ENCODE measurements at regions not wholly inside any gene's neighbourhood (a gene's known extent, or its start where the extent isn't known, plus 50 kb on each side); places are given as distances from the start of the nearest gene placed in this dataset.

GRCh38 chr10:3478153-3478552 is 305.6 kb upstream of the PITRM1 start:
- no peak for DNase-seq

- no peak for DNase-seq
Measured at GRCh38 chr10:3477683-3478082, 305.1 kb upstream of the PITRM1 start.

DNA sequence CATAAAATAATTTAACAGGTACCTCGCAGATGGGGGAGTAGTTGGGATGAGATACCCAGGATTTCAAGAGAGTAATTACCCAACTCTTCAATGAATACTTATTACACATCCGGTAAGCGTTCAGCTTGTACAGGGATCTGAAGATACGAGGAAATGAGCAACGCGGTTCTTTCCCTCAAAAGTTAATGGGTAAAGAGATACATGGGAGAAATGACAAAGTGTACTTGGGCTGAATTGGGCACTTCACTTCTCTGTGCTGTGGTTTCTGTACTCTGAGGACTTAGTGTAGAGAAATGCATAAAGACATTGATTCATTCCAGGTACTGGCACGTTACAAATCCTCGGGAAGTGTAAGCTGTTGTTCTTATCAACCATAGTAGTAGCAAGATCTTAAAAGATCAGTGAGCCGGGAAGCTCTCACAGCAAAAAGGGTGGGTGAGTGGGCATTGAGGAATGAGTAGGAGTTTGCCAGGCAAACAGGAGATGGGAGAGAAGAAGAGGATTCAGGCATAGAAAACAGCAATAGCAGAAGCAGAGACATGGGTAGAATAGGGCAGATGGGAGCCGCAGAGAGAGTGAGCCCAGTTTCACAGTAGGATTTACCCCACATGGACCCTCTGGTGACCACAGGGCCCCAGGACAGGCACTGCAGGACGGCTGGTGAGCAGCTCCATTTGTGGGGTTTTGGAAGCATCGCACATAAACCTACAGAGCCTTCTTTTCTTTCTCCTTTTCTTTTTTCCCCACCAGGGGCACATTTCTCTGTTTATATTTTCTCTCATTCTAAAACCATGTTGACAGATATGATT is 304.3 kb upstream of the PITRM1 start:
- DNase-seq, result no peak

DNA sequence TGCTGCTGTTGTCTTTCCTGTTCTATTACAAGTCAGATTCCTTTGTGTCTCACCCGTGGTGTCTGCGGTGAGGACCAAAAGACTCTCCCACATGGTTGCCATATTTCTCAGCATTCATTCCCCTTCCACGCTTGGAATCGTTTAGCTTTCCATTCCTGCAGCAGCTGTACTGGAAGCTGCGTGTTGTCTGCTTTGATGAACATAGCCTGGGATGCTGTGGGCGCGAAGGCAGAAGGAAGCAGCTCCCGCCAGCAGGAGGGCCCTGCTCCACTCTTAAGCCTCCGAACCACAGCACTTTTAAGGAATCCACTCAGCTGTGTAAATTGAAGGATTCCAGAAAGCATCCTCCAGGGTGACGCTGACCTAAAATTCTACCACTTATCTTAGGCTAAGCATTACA is 303.6 kb upstream of the PITRM1 start:
- no peak for DNase-seq

DNA sequence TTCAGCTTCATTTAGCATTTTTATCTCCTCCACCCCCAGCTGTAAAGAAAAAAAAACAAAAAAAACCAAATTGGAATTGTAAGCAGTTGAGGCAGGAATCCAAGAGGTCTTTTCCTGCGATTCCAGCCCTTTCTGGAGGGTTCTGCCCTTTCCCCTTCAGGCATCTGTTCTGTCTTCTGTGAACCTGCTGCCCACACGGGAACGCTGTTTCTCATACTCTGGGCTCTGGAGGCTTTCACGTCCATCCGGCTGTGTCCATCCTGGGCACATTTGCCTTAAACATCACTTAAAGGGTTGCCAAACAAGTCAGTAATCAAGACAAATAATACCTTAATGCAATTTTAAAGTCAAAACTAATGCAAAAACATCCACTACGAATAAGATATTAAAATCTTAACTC is 302.8 kb upstream of the PITRM1 start:
- no peak for DNase-seq

- no peak for DNase-seq
Measured at GRCh38 chr10:3474266-3474665, 301.7 kb upstream of the PITRM1 start.

- DNase-seq, result no peak
Measured at GRCh38 chr10:3473271-3473670, 300.7 kb upstream of the PITRM1 start.

- peak; percentile 31 for DNase-seq
Measured at GRCh38 chr10:3472287-3473051, 299.9 kb upstream of the PITRM1 start.

DNA sequence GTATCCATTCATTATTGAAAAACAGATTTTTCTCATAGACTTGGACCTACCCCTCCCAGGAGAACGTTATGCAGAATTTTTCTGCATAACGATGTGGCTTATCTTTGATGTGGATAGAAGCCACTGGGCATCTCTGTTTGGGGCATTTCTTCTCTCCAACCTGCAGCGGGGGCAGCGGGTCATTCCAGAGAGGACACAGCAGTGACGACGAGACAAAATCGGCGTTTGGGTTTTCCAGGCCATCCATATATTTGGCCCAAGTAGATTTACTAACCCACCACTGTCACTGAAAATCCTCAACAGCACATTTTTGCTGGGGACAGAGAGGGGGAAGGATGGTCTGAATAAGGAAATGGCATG is 299.3 kb upstream of the PITRM1 start:
- DNase-seq, result no peak

DNA sequence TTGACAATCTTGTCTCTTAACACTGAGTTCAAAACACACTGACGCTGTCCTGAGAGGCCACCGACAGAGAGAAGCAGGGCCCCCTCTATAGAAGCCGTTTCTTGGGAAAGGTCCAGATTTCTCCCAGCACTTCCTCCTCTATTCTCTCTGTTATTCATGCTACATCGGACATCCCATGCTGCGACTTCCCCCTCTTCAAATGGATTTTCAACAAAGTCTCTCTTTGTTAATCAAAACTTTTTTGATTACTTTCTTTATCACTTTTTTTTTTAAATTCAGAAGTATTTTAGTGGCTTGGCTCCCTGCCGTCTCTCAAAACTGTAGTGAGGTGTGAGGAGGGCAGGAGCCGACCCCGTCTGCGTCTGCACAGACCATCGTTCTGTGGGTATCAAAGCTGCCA is 298.9 kb upstream of the PITRM1 start:
- no peak for DNase-seq

DNA sequence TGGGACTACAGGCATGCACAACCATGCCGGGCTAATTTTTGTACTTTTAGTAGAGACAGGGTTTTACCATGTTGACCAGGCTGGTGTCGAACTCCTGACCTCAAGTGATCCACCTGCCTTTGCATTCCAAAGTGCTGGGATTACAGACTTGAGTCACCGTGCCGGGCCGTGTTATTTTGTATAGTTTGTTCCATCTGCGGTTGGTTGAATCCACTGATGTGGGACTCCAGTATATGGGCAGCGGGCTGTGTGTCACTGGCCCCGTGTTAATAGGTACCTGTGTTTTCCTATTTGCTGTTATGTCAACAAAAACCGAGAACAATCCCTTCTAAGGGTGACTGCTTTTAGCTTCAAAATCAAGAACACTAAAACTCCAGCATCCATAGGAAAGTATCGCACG is 297.6 kb upstream of the PITRM1 start:
- no peak for DNase-seq

GRCh38 chr10:3469639-3470020 is 297.0 kb upstream of the PITRM1 start:
- no peak for DNase-seq

DNA sequence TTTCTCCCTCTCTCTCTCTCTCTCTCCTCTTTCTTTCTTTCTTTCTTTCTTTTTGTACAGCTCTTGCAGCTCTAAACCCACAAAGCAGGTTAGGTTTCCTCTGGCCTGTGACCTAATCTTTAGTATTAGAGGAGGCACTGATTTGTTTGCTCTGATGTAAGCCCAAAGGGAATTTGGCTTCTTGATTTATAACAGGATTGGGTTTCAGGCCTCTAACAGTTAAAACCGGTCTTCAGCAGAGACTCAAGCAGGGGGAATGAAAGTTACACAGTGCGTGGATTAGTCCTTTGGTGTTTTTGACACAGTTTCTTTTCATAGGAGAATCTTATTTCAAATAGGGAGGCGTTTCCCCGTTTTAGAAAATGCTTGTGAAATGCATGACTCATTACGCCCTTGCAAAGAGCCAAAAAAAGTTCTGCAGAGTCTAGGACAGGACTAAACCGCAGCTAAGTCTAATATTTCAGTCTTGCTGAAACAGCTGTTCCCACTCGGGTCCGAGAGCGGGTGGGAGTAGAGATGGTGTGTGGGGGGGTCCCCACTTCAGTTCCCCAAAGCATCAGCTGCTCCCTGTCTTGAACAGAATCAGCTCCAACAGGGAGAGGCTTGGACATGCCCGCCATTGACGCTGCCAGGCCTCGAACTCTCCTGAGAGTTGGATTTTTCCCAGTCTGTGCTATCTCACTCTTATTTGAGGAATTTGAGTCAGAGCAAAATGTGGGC is 296.5 kb upstream of the PITRM1 start:
- DNase-seq, result peak; percentile 60

GRCh38 chr10:3467052-3467951 is 294.7 kb upstream of the PITRM1 start:
- DNase-seq, result peak; percentile 37

DNA sequence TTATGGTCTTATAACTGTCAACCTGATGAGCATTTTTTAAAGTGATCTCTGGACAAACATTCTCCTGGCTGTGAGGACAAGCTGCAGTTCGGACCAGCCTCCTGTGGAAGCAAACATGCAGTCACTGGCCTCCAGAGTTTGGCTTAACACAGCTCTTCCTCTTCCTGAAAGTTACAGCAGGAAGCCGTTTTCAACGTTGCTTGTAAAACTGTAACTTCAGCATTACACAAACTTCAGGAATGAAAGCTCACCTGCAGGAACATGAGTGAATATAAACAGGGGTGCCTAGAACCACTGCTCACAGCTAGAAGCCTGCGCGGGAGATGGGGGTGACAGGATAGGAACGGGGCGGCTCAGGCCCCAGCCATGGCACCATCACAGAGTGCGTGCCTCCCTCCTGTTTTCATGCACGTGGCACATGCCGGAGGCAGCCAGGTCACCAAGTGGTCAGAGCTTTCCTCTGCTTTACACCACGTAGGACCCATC is 292.9 kb upstream of the PITRM1 start:
- DNase-seq, result no peak

GRCh38 chr10:3464760-3465405 is 292.3 kb upstream of the PITRM1 start:
- DNase-seq, result no peak

GRCh38 chr10:3460420-3461128 is 288.0 kb upstream of the PITRM1 start:
- no peak for DNase-seq

- no peak for DNase-seq
Measured at GRCh38 chr10:3455385-3456334, 283.1 kb upstream of the PITRM1 start.

DNA sequence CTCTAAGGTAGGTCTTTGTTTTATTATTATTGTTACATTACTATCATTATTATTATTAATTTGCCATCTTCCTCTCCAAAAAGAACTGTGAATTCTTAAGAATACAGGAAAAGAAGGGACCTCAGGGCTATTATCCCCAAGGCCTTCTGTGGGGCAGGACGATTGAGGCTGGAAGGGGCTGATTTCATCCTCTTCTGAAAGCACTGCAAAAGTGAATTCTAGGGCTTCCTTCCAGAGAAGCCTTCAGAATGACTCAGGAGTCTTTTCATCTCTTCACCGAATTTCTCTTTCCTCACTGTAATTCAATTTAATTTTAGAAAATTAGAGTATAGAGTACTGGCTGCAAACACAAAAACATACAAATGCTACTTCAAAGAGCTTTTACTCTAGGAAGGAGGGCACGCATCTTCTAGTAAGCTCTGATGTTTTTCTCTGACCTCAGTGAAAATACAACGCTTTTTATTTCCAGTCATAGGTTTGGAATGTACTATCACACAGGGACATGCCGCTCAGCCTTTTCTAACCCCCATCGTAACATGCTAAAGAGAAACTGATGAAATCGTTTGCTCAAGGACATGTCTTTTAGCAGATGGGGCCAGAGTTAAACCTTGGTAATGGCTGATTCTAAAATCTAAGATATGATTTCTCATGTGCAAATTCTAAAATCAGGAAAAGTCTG is 280.2 kb upstream of the PITRM1 start:
- DNase-seq, result no peak
